HepG2 (cell line): ENCODE measurements at regions not wholly inside any gene's neighbourhood (a gene's known extent, or its start where the extent isn't known, plus 50 kb on each side); places are given as distances from the start of the nearest gene placed in this dataset.

Experiments used
- ATAC-seq: fragments of 200-7000 bp; cut with Tn5 transposase; 3 replicates; pipeline ENCODE4 v1.9.1; 2020; ENCODE audit warnings: mild to moderate bottlenecking, moderate library complexity
- BruUV-seq: library from RNA; stranded (reverse); fragments of 400-500 nt; replicated peaks from 2 replicates; lab custom pipeline; 2021; lab: Mats Ljungman, UMichigan
- CTCF ChIA-PET: fragments of 300-600 bp; formaldehyde crosslinking; extraction: SDS; loops from one replicate; lab custom pipeline; 2021; ENCODE audit warnings: low total read pairs, inconsistent platforms, low intra/inter-chr PET ratio; lab: Yijun Ruan, JAX
- POLR2A ChIA-PET: fragments of 350-600 bp; sonication (Branson Sonifier 250); formaldehyde crosslinking; loops from one replicate; lab custom pipeline; 2020; ENCODE audit warnings: antibody characterized with exemption, inconsistent platforms; lab: Yijun Ruan, JAX
- DNase-seq: peaks from one replicate; pipeline ENCODE4 v3.0.0-alpha.2; 2015; ENCODE audit warnings: low spot score
- FAIRE-seq: peaks from 3 replicates; lab custom pipeline; 2011; peaks lifted over from hg19 to GRCh38; lab: Jason Lieb, UNC
- H2AFZ ChIP-seq: one replicate; pipeline ENCODE4 v1.6.1; 2011; ENCODE audit warnings: low read length, inconsistent platforms
- H3K27ac ChIP-seq: fragments of 300-600 bp; 3 replicates; pipeline ENCODE4 v1.8.0; 2011; ENCODE audit warnings: mixed run types, mild to moderate bottlenecking, mixed read lengths, low read length, inconsistent platforms; ENCODE audit not compliant: insufficient read depth; ENCODE audit errors: extremely low read length
- H3K27me3 ChIP-seq, 2 experiments: fragments of 200-600 bp in 1 of 2; 2 replicates in 1 of 2; 3 replicates in 1 of 2; pipeline versions ENCODE4 v1.6.0 to v1.8.0; 2011; ENCODE audit warnings: low read length in 2 of 2, mild to moderate bottlenecking in 2 of 2, moderate library complexity in 2 of 2, inconsistent platforms in 1 of 2; ENCODE audit not compliant: insufficient read depth in 2 of 2, control insufficient read depth in 1 of 2
- H3K36me3 ChIP-seq, 2 experiments: fragments of 200-600 bp in 1 of 2; replicated peaks in 1 of 2; 2 replicates in 1 of 2; 3 replicates in 1 of 2; pipeline versions ENCODE4 v1.5.1 to v1.8.0; 2011; ENCODE audit warnings: low read length in 2 of 2, inconsistent platforms in 1 of 2; ENCODE audit not compliant: insufficient read depth in 2 of 2, control insufficient read depth in 1 of 2
- H3K4me1 ChIP-seq: 2 replicates; pipeline ENCODE4 v1.5.1; 2012; ENCODE audit warnings: low read length, inconsistent platforms; ENCODE audit not compliant: insufficient read depth
- H3K4me2 ChIP-seq: 2 replicates; pipeline ENCODE4 v1.6.0; 2011; ENCODE audit warnings: low read depth, low read length, inconsistent platforms
- H3K4me3 ChIP-seq, 3 experiments: fragments of 200-600 bp in 1 of 3; sonication (generic), shearing (Covaris generic) in 1 of 3; replicated peaks in 1 of 3; 2 replicates each; pipeline ENCODE4 v1.5.1; 2011 to 2016; ENCODE audit warnings: low read length in 3 of 3, inconsistent platforms in 2 of 3, low read depth in 2 of 3, mild to moderate bottlenecking in 2 of 3, control low read depth in 1 of 3, mixed read lengths in 1 of 3; ENCODE audit not compliant: insufficient read depth in 1 of 3
- H3K79me2 ChIP-seq: one replicate; pipeline ENCODE4 v1.6.1; 2011; ENCODE audit warnings: low read length, inconsistent platforms; ENCODE audit not compliant: insufficient read depth
- H3K9ac ChIP-seq: 2 replicates; pipeline ENCODE4 v1.6.0; 2011; ENCODE audit warnings: mild to moderate bottlenecking, low read depth, low read length, inconsistent platforms; ENCODE audit not compliant: insufficient read depth
- H3K9me3 ChIP-seq: 2 replicates; pipeline ENCODE4 v1.5.1; 2012; ENCODE audit warnings: mild to moderate bottlenecking, low read length
- H4K20me1 ChIP-seq: 2 replicates; pipeline ENCODE4 v1.6.0; 2011; ENCODE audit warnings: inconsistent platforms, mild to moderate bottlenecking, low read length, moderate library complexity; ENCODE audit not compliant: insufficient read depth
- ATF4 ChIP-seq, 2 experiments: fragments of 450-650 bp in 1 of 2; sonication (generic) in 1 of 2; formaldehyde crosslinking; IDR thresholded peaks; 2 replicates each; pipeline versions ENCODE4 v1.5.0 to v1.8.0; 2020 to 2022; ENCODE audit warnings: mild to moderate bottlenecking in 1 of 2, missing genetic modification reagents in 1 of 2
- ATM ChIP-seq: fragments of 450-650 bp; IDR thresholded peaks from 2 replicates; pipeline ENCODE4 v1.7.1; 2017; ENCODE audit warnings: mild to moderate bottlenecking, borderline replicate concordance
- ETV5 ChIP-seq: IDR thresholded peaks from 2 replicates; pipeline ENCODE4 v1.6.1; 2018; ENCODE audit warnings: missing biosample characterization, missing genetic modification reagents, inconsistent platforms, borderline replicate concordance
- GLMP ChIP-seq: sonication (generic); formaldehyde crosslinking; IDR thresholded peaks from 2 replicates; pipeline ENCODE4 v1.9.0; 2021; ENCODE audit warnings: missing genetic modification reagents, mild to moderate bottlenecking, borderline replicate concordance
- HNRNPH1 ChIP-seq: fragments of 200-400 bp; formaldehyde crosslinking; optimal IDR thresholded peaks from 2 replicates; pipeline ENCODE3; 2017; ENCODE audit warnings: mild to moderate bottlenecking, low read depth, low read length
- HNRNPLL ChIP-seq: fragments of 200-400 bp; formaldehyde crosslinking; IDR thresholded peaks from 2 replicates; pipeline ENCODE4 v1.6.1; 2017; ENCODE audit warnings: mild to moderate bottlenecking, low read depth, low read length; ENCODE audit not compliant: poor library complexity, severe bottlenecking
- HOXA5 ChIP-seq: sonication (generic); formaldehyde crosslinking; IDR thresholded peaks from 2 replicates; pipeline ENCODE4 v1.4.0; 2020; ENCODE audit warnings: missing genetic modification reagents
- KDM1A ChIP-seq: IDR thresholded peaks from 2 replicates; pipeline ENCODE4 v1.6.1; 2016; ENCODE audit warnings: missing compliant biosample characterization
- NFE2L2 ChIP-seq: fragments of 150-350 bp; IDR thresholded peaks from 2 replicates; pipeline ENCODE4 v1.6.1; 2014; ENCODE audit warnings: low read length
- NR2F1 ChIP-seq, 2 experiments: fragments of 450-650 bp in 1 of 2; formaldehyde crosslinking in 1 of 2; IDR thresholded peaks; 2 replicates each; pipeline versions ENCODE4 v1.5.0 to v1.6.1; 2016 to 2020; ENCODE audit warnings: mild to moderate bottlenecking in 1 of 2, missing compliant biosample characterization in 1 of 2, missing genetic modification reagents in 1 of 2, moderate library complexity in 1 of 2
- PHF5A ChIP-seq: IDR thresholded peaks from one replicate; pipeline ENCODE4 v1.6.1; 2018; ENCODE audit warnings: low read depth, missing genetic modification reagents; ENCODE audit not compliant: unreplicated experiment
- SIN3A ChIP-seq: IDR thresholded peaks from 2 replicates; pipeline ENCODE4 v1.6.1; 2011; ENCODE audit warnings: low read depth, mild to moderate bottlenecking, control low read depth, low read length, borderline replicate concordance
- THAP9 ChIP-seq: sonication (generic); formaldehyde crosslinking; IDR thresholded peaks from 2 replicates; pipeline ENCODE4; 2020; ENCODE audit warnings: missing genetic modification reagents, mild to moderate bottlenecking, borderline replicate concordance
- YY1 ChIP-seq: IDR thresholded peaks from 2 replicates; pipeline ENCODE4 v1.6.1; 2011; ENCODE audit warnings: low read length, low read depth, moderate library complexity, mild to moderate bottlenecking; ENCODE audit not compliant: insufficient read depth, insufficient replicate concordance
- ZFP36L1 ChIP-seq: sonication (generic); formaldehyde crosslinking; IDR thresholded peaks from 2 replicates; pipeline ENCODE4 v1.8.0; 2022; ENCODE audit warnings: mild to moderate bottlenecking, missing genetic modification reagents, moderate library complexity
- ZNF639 ChIP-seq: conservative IDR thresholded peaks from 2 replicates; pipeline ENCODE4 v1.6.1; 2018; ENCODE audit warnings: missing genetic modification reagents
- WGBS: methylation state at CpG from one replicate; pipeline ENCODE4 v1.1.6; 2017; ENCODE audit warnings: low lambda C conversion rate; 5-methylcytosine and 5-hydroxymethylcytosine counted together
- in situ Hi-C: cut with HindIII; loops from 2 replicates; pipeline ENCODE4 v1.10.0; 2017; ENCODE audit warnings: low pct_unique_long_range_greater_than_20kb; ENCODE audit not compliant: extremely low pct_ligation_motif_present
- intact Hi-C: fragments of 100-400 bp; cut with micrococcal nuclease; formaldehyde crosslinking; loops from one replicate; pipeline ENCODE4 v1.10.0; 2022; ENCODE audit not compliant: unreplicated experiment

GRCh38 chr2:160952464-160953254 lies 207.6 kb upstream of the TANK start (continued):
- no peak for TF ChIP-seq SIN3A
- no peak for TF ChIP-seq PHF5A

DNA sequence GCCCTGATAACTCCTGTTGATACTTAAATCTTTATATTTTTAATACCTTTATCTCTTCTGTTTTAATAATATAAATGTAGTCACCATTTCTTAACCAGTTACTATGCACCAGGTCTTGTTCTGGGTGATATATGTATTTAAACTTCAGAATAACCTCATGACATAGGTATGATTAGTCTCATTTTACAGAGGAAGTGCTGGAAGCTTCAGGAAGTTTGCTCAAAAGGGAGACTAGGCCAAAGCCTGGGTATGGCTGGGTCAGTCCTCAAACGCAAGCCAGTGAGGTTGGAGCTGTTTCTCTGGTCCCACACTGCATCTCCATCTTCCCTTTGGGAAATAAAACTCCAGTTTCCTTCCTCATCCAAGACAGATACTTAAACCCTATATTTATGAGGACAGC lies 204.7 kb upstream of the TANK start:
- Histone ChIP-seq H4K20me1 (no peaks in the 10 kb centered on the region), H3K9me3 (no peaks in the 10 kb centered on the region), H3K27me3 (peaks cover 0 to 24% of the 10 kb centered on the region in 2 experiments; a peak in 3 of 5 replicates), H2AFZ (no peak overlapping the region), H3K36me3 (no peaks in the 10 kb centered on the region), H3K4me1 (no peaks in the 10 kb centered on the region), H3K4me3 (no peak overlapping the region), H3K4me2 (no peak overlapping the region), H3K79me2 (no peaks in the 10 kb centered on the region), H3K27ac (no peak overlapping the region), H3K9ac (no peak overlapping the region)
- no peak for FAIRE-seq
- ChIA-PET CTCF (no interaction called here), POLR2A (no interaction called here)
- intact Hi-C loops (no loop called here), in situ Hi-C loops (loop anchor here (25.0 kb wide), 1 partner anchor 693 kb away; no protein-coding TSS in a partner anchor)
- no TSS peak for BruUV-seq
- no peak for DNase-seq
- 4% methylated on average over 1 of the region's 1 CpG for WGBS
- ATAC-seq: no peak
- TF ChIP-seq KDM1A (CRISPR knock-in tag) (no peak), ZNF639 (CRISPR knock-in tag) (no peak), ATF4 (CRISPR knock-in tag; IDR thresholded peaks at IDR 0.05) (no peak), HNRNPLL (no peak), ETV5 (no peak), YY1 (no peak), NFE2L2 (no peak), HNRNPH1 (no peak), HOXA5 (no peak), NR2F1 (CRISPR knock-in tag; IDR thresholded peaks at IDR 0.05) (no peak), ATM (no peak), ZFP36L1 (no peak), THAP9 (CRISPR knock-in tag) (no peak), GLMP (CRISPR knock-in tag) (no peak)
